Adrenal gland (tissue), 9 donors: ENCODE measurements at regions not wholly inside any gene's neighbourhood (a gene's known extent, or its start where the extent isn't known, plus 50 kb on each side); places are given as distances from the start of the nearest gene placed in this dataset.

Source experiments
- DNase-seq, 7 donors: peaks; one replicate each; pipeline ENCODE4 v3.0.0-alpha.2; 2019 to 2020
- H3K27ac ChIP-seq, 5 donors: fragments of 200-600 bp; sonication (generic) in 4 of 5; 1 replicate in 3 of 5; 2 replicates in 2 of 5; pipeline versions ENCODE4 v1.5.1 to v1.8.0; 2016 to 2020; ENCODE audit warnings: mild to moderate bottlenecking in 1 of 5
- H3K27me3 ChIP-seq: fragments of 200-600 bp; 2 replicates; pipeline ENCODE4 v1.8.0; 2021
- H3K36me3 ChIP-seq, 2 donors: fragments of 200-600 bp; replicated peaks in 1 of 2; 1 replicate in 1 of 2; 2 replicates in 1 of 2; pipeline versions ENCODE4 v1.5.1 to v1.8.0; 2018 to 2022
- H3K4me1 ChIP-seq, 2 donors: fragments of 200-600 bp; replicated peaks in 1 of 2; 1 replicate in 1 of 2; 2 replicates in 1 of 2; pipeline versions ENCODE4 v1.5.1 to v1.8.0; 2018 to 2021
- H3K4me3 ChIP-seq, 4 donors: fragments of 200-600 bp; sonication (generic) in 3 of 4; one replicate each; pipeline ENCODE4 v1.5.1; 2016 to 2018
- H3K9me3 ChIP-seq, 3 donors: fragments of 200-600 bp; sonication (generic) in 1 of 3; replicated peaks in 1 of 3; 1 replicate in 2 of 3; 2 replicates in 1 of 3; pipeline versions ENCODE4 v1.5.1 to v1.8.0; 2016 to 2021
- CTCF ChIP-seq, 6 experiments: fragments of 450-650 bp in 4 of 6; fragments of 200-600 bp in 2 of 6; sonication (generic) in 1 of 6; IDR thresholded peaks; 1 replicate in 5 of 6; 2 replicates in 1 of 6; pipeline versions ENCODE4 v1.5.1 to v1.8.0; 2016 to 2021; ENCODE audit warnings: antibody characterized with exemption in 6 of 6, mild to moderate bottlenecking in 2 of 6, moderate library complexity in 1 of 6
- POLR2A ChIP-seq, 2 donors: fragments of 450-650 bp; IDR thresholded peaks; one replicate each; pipeline ENCODE4 v1.6.1; 2017; ENCODE audit warnings: antibody characterized with exemption in 2 of 2, mild to moderate bottlenecking in 2 of 2, moderate library complexity in 1 of 2
- WGBS, 4 donors: extraction: QIAGEN DNeasy Blood & Tissue Kit in 2 of 4; methylation state at CpG; one replicate each; pipeline versions ENCODE4 v1.1.5 to v1.1.7; 2013 to 2017; 5-methylcytosine and 5-hydroxymethylcytosine counted together
- intact Hi-C, 2 donors: fragments of 100-400 bp; cut with DNase I; formaldehyde crosslinking; loops; one replicate each; pipeline versions ENCODE4 v1.14.1 to v1.15.0; 2022 to 2023
- donor health status: healthy with polysubstance abuse.
- donor health status: Bipolar disorder and iron deficiency.
- donor health status: DM: yes; HTN: yes; CAD: no.
- donor health status: DM: no; HTN: no; CAD: no.
- donor health status: DM: no; HTN: no; CAD: no.

GRCh38 chr13:90997951-90998350 is 349.5 kb upstream of the MIR17HG start:
- Histone ChIP-seq H3K9me3 (no peaks in the 10 kb centered on the region), H3K4me1 (no peaks in the 10 kb centered on the region), H3K4me3 (no peak overlapping the region), H3K27ac (no peak overlapping the region), H3K36me3 (no peaks in the 10 kb centered on the region), H3K27me3 (no peaks in the 10 kb centered on the region)
- TF ChIP-seq CTCF (IDR thresholded peaks at IDR 0.05) = no peak
- TF ChIP-seq POLR2A (IDR thresholded peaks at IDR 0.05) = no peak
- intact Hi-C loops = no loop called here
- 74 to 88% (median 81%) methylated on average over 1 of the region's 1 CpG for WGBS, 4 donors
- DNase-seq = no peak

- no peak for DNase-seq
- intact Hi-C loops = no loop called here
- H3K36me3 ChIP-seq = no peaks in the 10 kb centered on the region
- no peaks in the 10 kb centered on the region for H3K4me1 ChIP-seq
- H3K4me3 ChIP-seq = no peak overlapping the region
- no peaks in the 10 kb centered on the region for H3K27me3 ChIP-seq
- no peaks in the 10 kb centered on the region for H3K9me3 ChIP-seq
- H3K27ac ChIP-seq = no peak overlapping the region
- TF ChIP-seq CTCF (IDR thresholded peaks at IDR 0.05) (no peak), POLR2A (IDR thresholded peaks at IDR 0.05) (no peak)
Observed at GRCh38 chr13:90999401-90999800, 348.1 kb upstream of the MIR17HG start.

GRCh38 chr13:91001371-91001770 is 346.1 kb upstream of the MIR17HG start:
- TF ChIP-seq CTCF (IDR thresholded peaks at IDR 0.05) = no peak
- TF ChIP-seq POLR2A (IDR thresholded peaks at IDR 0.05) = no peak
- Histone ChIP-seq H3K27ac (no peak overlapping the region), H3K36me3 (no peaks in the 10 kb centered on the region), H3K9me3 (no peaks in the 10 kb centered on the region), H3K4me1 (no peaks in the 10 kb centered on the region), H3K27me3 (no peaks in the 10 kb centered on the region), H3K4me3 (no peak overlapping the region)
- WGBS, 4 donors = 79 to 89% (median 80%) methylated on average over 6 of the region's 6 CpGs
- intact Hi-C loops = no loop called here
- no peak for DNase-seq

- 41 to 51% (median 47%) methylated on average over 3 of the region's 3 CpGs for WGBS, 4 donors
- DNase-seq = no peak
Observed at GRCh38 chr13:91014696-91015095, 332.8 kb upstream of the MIR17HG start.

More at GRCh38 chr13:91014696-91015095, 332.8 kb upstream of the MIR17HG start:
- Histone ChIP-seq H3K27ac (no peak overlapping the region), H3K4me1 (no peaks in the 10 kb centered on the region), H3K27me3 (no peaks in the 10 kb centered on the region), H3K9me3 (no peaks in the 10 kb centered on the region), H3K36me3 (no peaks in the 10 kb centered on the region), H3K4me3 (no peak overlapping the region)
- intact Hi-C loops = no loop called here
- TF ChIP-seq POLR2A (IDR thresholded peaks at IDR 0.05) (no peak), CTCF (IDR thresholded peaks at IDR 0.05) (no peak)
